HS-5 (cell line): ENCODE measurements at regions not wholly inside any gene's neighbourhood (a gene's known extent, or its start where the extent isn't known, plus 50 kb on each side); places are given as distances from the start of the nearest gene placed in this dataset.

Experiments used
- DNase-seq: peaks from one replicate; pipeline ENCODE4 v3.0.0-alpha.2; 2012; ENCODE audit warnings: low read depth

DNA sequence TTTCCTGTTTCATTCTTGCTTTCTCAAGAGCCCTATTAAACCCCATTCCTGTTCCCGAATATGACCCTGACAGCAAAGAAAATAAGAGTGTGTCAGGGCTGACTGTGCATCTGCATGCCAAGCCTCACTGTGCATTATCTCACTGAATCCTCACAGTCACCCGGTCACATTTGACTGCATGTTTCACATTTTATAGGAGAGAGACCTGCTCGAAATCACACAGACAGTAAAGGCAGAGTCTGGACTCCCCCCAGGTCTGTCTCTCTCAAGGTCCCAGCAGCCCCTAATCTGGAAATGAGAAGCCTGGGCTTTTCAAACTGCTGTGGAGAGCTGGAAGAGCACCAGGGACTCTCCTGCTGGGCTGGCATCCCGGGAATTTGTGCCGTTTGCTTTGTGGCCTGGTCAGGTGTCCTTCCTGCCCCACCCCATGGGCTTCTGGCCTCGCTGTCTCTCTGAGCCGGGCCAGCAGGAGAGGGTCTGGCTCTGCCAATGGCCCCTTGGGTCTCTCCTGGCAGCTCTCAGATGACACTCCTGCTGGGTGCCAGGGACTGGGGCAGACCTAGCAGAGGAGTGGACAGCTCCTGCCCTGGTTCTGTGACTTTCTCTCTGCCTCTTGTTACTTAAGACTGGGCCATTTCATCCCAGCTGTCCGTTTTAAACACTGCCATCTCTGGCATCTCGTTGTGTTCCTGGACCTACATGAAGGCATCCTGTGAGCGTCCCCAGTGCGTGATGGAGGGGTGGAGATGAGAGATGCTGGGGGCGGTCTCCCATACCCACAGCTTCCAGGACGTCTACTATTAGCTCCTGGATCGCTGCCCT lies 173.6 kb downstream of the ARHGAP12 start:
- DNase-seq = no peak

GRCh38 chr10:31753681-31754080 lies 174.9 kb downstream of the ARHGAP12 start:
- no peak for DNase-seq

DNA sequence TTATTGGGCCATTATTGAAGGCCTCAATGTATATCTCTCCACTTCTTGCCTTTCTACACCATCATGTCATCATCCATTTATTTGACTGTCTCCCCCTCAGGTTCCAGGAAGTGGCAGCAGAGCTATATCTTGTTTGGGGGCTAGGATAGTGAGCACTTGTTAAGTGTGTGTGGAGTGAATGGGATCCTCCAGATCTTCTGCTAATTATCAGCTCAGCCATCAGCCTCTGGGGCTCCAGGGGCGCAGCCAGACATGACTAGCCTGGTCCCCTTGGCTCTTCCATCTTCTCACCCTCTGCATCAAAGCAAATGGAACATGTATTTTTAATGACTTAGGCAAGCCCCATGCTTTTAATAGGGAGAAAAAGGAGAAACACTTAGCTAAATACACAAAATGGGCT lies 176.5 kb downstream of the ARHGAP12 start:
- DNase-seq = no peak

DNA sequence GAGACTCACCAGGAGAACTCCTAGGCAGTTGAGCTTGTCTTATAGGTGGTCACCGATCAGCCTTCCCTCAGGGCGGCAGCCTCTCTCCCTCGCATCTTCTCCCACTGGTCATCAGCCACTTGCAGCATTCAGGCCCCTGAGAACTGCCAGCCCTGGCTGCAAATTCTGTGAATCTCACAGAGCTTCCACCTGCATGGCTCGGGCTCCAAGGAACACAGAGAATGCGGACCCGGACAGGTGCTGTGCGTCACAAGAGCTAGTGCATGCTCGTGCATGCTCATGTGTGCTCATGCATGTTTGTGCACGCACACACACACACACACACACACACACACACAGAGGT lies 176.9 kb downstream of the ARHGAP12 start:
- DNase-seq = no peak

- DNase-seq = no peak
Observed at GRCh38 chr10:31751051-31751737, 177.4 kb downstream of the ARHGAP12 start.

DNA sequence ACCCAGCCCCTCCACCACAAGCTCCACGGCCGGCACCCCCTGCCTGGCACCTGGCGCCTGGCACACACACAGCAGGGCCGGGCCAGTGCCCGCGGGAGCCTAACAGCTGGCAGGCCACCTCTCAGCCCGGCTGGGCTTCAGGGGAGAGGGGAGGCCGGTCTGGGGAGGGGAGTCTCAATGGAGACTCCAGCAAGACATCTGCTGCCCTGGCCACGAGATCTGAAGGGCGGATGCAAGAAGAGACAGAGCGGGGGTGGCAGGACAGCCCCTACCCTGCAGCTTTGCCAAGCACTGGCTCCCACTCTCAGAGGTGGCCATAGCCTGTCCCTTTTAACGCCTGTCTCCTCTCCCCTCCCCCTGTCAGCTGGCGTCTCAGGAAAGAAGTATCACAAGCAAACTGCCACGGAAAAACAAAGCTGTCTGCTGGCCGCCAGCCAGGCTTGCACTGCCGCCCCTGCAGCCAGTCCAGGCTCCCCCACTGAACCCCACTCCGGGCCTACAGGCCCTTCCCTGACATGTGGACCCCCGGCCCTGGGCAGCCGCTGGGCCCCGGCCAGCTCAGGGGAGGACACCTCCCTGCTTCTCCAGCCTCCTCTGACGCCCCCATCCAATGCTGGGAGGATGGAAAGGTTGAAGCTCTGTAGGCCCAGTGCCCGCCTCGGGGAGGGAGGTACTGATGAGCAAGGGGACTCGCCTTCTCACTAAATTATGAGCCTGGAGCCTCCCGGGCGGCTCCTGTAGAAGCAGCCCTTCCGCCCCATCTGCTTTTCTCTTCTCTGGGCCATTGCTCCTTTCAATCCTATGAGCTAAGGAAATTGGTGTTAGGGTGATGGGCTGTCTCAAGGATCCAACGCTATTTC lies 178.4 kb downstream of the ARHGAP12 start:
- no peak for DNase-seq

GRCh38 chr10:31749301-31749700 lies 179.3 kb downstream of the ARHGAP12 start:
- DNase-seq = no peak

- peak; percentile 79 for DNase-seq
Observed at GRCh38 chr10:31745612-31746376, 182.8 kb downstream of the ARHGAP12 start.

DNA sequence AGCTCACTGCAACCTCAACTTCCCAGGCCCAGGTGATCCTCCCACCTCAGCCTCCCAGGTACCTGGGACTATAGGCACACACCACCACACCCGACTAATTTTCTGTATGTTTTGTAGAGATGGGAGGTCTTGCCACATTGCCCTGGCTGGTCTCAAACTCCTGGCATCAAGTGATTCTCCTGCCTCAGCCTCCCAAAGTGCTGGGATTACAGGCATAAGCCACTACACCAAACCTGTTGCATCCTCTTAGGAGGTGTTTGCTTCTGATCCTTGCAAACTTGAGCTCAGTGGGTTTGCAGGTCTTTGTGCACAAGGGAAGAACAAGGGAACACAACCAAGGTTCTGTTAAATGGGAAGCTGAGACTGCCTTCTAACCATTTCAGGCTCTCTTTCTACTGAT lies 184.6 kb downstream of the ARHGAP12 start:
- no peak for DNase-seq

DNA sequence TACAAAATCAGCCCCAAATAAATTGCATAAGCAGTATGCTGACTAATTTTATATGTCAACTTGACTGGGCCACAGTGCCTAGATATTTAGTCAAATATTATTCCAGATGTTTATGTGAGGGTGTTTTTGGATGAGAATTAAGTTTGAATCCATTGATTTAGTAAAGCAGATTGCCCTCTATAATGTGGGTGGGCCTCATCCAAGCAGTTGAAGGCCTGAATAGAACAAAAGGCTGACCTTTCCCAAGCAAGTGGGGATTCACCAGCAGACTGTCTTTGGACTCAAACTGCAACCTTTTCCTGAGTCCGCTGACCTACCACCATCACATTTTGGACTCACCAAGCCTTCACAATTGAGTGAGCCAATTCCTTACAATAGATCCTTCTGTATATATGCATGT lies 186.4 kb downstream of the ARHGAP12 start:
- DNase-seq = no peak

DNA sequence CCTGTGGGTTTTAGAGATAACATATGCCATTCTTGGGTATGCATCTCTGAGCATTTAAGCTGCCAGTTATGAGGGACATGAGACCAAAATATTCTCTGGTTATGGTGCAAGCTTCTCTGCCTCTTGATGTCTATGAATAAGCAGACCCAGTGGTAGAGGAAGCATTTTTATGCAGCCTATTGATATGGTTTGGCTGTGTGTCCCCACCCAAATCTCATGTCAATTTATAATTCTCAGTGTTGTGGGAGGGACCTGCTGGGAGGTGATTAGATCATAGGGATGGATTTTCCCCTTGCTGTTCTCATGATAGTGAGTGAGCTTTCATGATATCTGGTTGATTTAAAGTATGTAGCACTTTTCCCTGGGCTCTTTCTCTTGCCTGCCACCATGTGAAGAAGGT lies 187.2 kb downstream of the ARHGAP12 start:
- no peak for DNase-seq

DNA sequence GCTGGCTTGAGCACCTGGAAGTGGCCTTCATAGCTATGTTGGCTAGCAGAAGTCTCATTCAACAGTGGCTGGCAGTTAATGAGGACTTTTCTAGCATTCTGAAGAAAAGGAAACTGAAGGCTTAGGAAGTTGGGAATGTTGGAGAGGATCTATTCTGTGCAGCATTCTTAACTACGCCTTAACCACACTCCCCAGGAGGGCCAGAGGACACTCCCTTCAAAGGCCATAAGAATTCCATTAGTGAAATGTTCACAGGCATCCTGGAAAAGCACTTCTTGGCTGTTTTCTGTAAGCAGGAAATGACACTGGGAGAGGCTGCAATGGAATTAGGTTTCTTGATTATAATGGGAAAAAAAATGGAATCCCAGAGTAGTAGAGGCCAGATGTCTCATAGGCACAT lies 188.9 kb downstream of the ARHGAP12 start:
- DNase-seq = no peak

DNA sequence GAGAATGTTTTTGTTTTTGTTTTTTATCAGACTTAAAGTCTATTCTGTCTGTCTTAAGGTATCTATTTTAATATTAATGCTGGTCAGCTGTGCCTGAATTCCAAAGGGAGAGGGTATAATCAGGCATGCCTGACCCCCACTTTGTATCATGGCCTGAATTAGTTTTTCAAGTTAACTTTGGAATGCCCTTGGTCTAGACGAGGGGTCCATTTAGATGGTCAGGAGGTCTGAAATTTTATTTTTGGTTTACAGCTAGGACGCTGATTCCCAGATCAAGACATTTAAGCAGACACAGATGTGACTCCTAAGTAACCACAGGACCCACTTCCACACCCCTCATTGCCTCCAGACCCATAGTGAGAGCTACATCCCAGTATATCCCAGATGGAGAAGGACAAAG lies 189.5 kb downstream of the ARHGAP12 start:
- DNase-seq = no peak

- no peak for DNase-seq
Observed at GRCh38 chr10:31731711-31732110, 196.9 kb downstream of the ARHGAP12 start.

DNA sequence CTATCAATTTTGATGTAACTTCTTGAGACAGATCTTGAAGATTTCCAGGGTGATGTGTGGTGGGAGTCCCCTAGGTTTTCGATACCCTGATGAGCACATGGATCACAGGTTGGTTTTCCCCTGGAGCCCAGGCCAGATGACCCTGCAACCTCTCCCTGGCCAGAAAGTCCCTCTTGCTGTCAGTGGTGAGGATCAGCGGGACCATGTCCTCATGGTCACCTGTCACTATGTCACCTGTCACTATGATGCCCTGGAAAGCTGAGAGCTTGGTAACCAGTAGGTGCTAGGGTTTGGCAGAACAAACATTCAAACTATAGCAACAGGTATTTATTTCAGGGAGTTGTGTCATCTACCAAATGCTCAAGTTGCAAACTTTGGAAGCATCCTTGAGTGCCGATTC lies 197.9 kb downstream of the ARHGAP12 start:
- DNase-seq = no peak

DNA sequence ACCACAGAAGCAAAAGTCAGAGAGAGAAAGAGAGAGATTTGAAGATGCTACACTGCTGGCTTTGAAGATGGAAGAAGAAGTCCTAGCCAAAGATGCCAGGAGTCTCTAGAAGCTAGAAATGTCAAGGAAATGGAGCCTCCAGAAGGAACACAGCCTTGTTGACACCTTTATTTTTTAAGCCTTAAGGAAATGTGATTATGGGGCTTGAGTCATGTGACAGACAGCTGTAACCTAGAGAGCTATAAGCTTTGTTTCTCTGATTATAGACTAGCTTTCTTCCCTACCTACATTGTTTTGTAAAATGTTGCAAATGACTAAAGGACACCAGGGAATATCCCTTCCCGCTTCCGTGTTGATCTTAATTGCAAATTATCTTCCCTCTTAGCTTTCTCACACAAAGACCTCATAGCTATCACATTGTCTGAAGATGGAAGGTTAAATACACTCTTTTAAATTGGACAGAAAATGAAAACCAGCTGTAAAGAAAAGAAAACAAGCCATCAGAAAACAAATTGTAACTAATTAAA lies 199.9 kb downstream of the ARHGAP12 start:
- no peak for DNase-seq

- DNase-seq = no peak
Observed at GRCh38 chr10:31725436-31725835, 203.2 kb downstream of the ARHGAP12 start.

- DNase-seq = no peak
Observed at GRCh38 chr10:31724296-31724695, 204.3 kb downstream of the ARHGAP12 start.

DNA sequence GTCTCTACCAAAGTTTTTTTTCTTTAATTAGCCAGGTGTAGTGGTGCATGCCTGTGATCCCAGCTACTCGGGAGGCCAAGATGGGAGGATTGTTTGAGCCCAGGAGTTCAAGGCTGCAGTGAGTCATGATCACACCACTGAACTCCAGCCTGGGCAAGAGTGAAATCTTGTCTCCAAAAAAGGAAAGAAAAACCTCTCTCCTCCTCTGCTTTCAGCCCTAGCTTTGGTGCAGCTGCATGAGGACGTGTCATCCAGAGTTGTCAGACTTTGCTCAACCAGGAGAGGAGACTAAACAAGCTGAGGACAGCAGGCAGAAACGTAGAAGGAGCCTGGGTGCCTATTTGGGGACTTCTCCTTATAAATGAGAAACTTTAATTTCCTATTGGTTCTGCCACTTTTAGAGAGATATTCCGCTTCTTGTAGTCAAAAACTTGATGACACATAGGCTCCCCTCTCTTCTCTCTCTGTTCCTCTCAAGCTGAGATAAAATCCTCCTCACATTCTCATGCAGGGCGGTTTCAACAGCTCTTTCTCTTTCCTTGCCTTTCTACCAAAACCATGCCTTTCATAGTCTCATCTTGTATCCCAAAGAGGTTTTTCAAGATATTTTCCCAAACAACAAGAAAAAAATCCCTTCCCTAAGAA lies 205.4 kb downstream of the ARHGAP12 start:
- DNase-seq = no peak

- no peak for DNase-seq
Observed at GRCh38 chr10:31721096-31721495, 207.5 kb downstream of the ARHGAP12 start.

- no peak for DNase-seq
Observed at GRCh38 chr10:31720546-31720945, 208.1 kb downstream of the ARHGAP12 start.
